ENCODE measurements at regions not wholly inside any gene's neighbourhood (a gene's known extent, or its start where the extent isn't known, plus 50 kb on each side); places are given as distances from the start of the nearest gene placed in this dataset.

- H3K27ac ChIP-seq = no peak overlapping the region
- TF ChIP-seq, protein P1, sequence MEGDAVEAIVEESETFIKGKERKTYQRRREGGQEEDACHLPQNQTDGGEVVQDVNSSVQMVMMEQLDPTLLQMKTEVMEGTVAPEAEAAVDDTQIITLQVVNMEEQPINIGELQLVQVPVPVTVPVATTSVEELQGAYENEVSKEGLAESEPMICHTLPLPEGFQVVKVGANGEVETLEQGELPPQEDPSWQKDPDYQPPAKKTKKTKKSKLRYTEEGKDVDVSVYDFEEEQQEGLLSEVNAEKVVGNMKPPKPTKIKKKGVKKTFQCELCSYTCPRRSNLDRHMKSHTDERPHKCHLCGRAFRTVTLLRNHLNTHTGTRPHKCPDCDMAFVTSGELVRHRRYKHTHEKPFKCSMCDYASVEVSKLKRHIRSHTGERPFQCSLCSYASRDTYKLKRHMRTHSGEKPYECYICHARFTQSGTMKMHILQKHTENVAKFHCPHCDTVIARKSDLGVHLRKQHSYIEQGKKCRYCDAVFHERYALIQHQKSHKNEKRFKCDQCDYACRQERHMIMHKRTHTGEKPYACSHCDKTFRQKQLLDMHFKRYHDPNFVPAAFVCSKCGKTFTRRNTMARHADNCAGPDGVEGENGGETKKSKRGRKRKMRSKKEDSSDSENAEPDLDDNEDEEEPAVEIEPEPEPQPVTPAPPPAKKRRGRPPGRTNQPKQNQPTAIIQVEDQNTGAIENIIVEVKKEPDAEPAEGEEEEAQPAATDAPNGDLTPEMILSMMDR (conservative IDR thresholded peaks at IDR 0.05) = no peak
- TF ChIP-seq ZFX (IDR thresholded peaks at IDR 0.05) = no peak
These were observed 319.3 kb upstream of the MMADHC start for GRCh38 chr2:149906886-149907285.

DNA sequence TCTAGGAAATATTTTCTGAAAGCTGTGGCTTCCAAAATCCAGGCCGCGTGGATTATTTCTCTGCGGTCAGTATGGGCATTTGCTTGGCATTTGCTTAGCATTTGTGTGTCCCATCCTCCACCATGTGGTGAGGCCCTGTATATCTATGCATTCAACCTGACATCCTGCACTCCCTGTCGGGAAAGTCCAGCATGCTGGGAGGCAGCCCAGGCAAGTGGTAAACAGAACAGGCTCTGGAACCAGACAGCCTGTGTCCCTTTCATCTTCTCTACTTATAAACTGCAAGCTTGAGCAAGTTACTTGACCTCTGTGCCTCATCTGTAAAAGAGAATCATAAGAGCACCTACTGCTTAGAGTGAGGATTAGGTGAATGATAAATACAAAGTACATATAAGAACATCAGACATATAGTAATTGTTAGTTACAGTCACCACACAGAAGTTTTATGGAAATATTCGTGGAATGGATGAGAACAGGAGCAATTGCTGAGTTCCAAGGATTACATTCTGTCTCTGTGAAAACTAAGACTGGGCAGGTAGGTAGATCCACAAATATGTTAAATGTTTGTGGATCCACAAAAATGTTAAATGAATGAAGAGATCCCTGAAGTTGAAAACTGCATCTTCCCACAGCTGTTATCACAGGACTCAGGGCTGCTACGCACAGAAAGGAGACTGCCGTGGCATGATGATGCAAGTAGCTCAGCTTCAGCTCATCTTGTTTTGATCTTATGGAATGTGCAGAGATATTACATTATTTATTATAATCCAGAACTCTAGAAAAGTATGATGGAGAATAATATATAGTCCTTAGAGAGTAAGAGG is 317.0 kb upstream of the MMADHC start:
- no peak overlapping the region for H3K27ac ChIP-seq
- TF ChIP-seq, protein P1 (conservative IDR thresholded peaks at IDR 0.05) = no peak
- no peak for TF ChIP-seq ZFX (IDR thresholded peaks at IDR 0.05)

DNA sequence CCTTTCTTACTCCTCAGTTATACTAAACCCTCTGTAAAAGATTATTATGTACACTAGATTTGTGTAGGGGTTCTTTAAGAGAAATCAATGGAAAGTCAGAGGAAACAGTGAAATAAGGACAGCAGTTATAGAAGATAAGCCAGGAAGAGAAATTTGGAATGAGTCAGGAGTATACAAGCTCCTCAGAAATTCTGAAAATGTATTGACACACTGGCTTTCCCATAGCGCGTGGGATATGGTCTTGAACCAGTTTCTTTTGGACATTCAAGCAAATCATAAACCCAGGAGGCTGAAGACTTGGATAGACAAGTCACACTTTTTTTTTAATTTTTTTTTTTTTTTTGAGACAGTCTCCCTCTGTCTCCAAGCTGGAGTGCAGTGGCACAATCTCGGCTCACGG is 316.1 kb upstream of the MMADHC start:
- H3K27ac ChIP-seq = no peak overlapping the region
- no peak for TF ChIP-seq ZFX (IDR thresholded peaks at IDR 0.05)
- TF ChIP-seq, protein P1 (conservative IDR thresholded peaks at IDR 0.05) = no peak

DNA sequence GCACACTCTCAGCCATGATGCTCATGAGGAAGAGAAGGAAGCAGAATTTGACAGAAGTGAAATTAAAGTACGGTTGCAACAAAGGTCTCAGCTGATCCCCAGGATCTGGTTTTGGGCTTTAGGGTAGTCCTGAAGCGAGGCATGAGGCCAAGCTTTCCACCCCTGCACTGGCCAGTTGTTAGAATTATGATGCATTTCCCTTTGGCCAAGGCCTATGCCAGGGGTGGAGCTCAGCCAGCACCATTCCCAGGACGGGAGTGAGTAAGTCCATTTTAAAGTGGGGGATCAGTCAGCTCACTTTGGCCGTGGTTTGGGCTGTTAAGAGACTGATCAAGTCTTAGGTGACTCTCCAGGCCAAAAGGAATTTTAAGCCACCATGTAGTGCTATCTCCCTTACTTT is 314.5 kb upstream of the MMADHC start:
- no peak for TF ChIP-seq ZFX (IDR thresholded peaks at IDR 0.05)
- TF ChIP-seq, protein P1 (conservative IDR thresholded peaks at IDR 0.05) = no peak
- no peak overlapping the region for H3K27ac ChIP-seq

- TF ChIP-seq ZFX (IDR thresholded peaks at IDR 0.05) = no peak
- TF ChIP-seq, protein P1 (conservative IDR thresholded peaks at IDR 0.05) = no peak
- H3K27ac ChIP-seq = no peak overlapping the region
These were observed 313.8 kb upstream of the MMADHC start for GRCh38 chr2:149901231-149901859.

- no peak overlapping the region for H3K27ac ChIP-seq
- TF ChIP-seq, protein P1 (conservative IDR thresholded peaks at IDR 0.05) = no peak
- no peak for TF ChIP-seq ZFX (IDR thresholded peaks at IDR 0.05)
These were observed 311.8 kb upstream of the MMADHC start for GRCh38 chr2:149899390-149899789.

DNA sequence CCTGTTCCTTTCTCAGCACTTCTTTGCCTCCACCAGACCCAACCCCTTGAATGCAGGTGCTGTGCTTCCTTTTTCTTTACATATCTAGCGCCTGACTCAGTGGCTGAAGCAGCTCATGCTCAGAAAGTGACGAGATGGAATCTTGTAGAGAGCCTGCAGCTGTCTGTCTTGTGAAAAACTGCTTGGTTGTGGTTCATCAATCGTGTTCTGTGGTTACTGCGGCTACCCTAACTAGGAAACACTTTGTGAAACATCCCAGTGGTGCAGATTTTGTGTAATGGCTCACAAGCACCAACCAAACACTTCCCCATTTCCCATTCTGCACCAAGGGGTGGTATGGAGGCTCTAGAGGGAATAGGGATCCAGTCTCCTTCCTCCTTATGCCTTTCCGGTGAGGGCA is 307.2 kb upstream of the MMADHC start:
- H3K27ac ChIP-seq = no peak overlapping the region
- TF ChIP-seq ZFX (IDR thresholded peaks at IDR 0.05) = no peak
- TF ChIP-seq, protein P1 (conservative IDR thresholded peaks at IDR 0.05) = no peak

All from C4-2B (cell line).